IMR-90 (cell line): ENCODE measurements at regions not wholly inside any gene's neighbourhood (a gene's known extent, or its start where the extent isn't known, plus 50 kb on each side); places are given as distances from the start of the nearest gene placed in this dataset.

Source experiments
- CTCF ChIP-seq: conservative IDR thresholded peaks from 2 replicates; pipeline ENCODE4 v1.5.1; 2012; ENCODE audit warnings: mild to moderate bottlenecking, low read depth, low read length, improper control_type of control experiment
- ELK1 ChIP-seq: fragments of 150-350 bp; IDR thresholded peaks from 2 replicates; pipeline ENCODE4 v1.6.1; 2016; ENCODE audit warnings: low read depth, mild to moderate bottlenecking, low read length, moderate library complexity, borderline replicate concordance
- MAZ ChIP-seq: IDR thresholded peaks from 2 replicates; pipeline ENCODE4 v1.6.1; 2012; ENCODE audit warnings: low read depth, mild to moderate bottlenecking, low read length, improper control_type of control experiment, moderate library complexity, borderline replicate concordance
- POLR2A ChIP-seq: IDR thresholded peaks from 2 replicates; pipeline ENCODE4 v1.6.1; 2012; ENCODE audit warnings: mild to moderate bottlenecking, low read depth, low read length
- RAD21 ChIP-seq: IDR thresholded peaks from 2 replicates; pipeline ENCODE4 v1.6.1; 2012; ENCODE audit warnings: low read length, improper control_type of control experiment
- SMC3 ChIP-seq: fragments of 150-350 bp; IDR thresholded peaks from 2 replicates; pipeline ENCODE4 v1.6.1; 2016; ENCODE audit warnings: low read depth, mild to moderate bottlenecking, antibody characterized with exemption, low read length, moderate library complexity

- TF ChIP-seq CTCF, result no peak
- TF ChIP-seq RAD21, result no peak
- TF ChIP-seq POLR2A, result no peak
- TF ChIP-seq SMC3, result no peak
- no peak for TF ChIP-seq MAZ
- no peak for TF ChIP-seq ELK1
These were observed 356.0 kb upstream of the CADM1 start for GRCh38 chr11:115860246-115860645.
